Neural cell (in vitro differentiated cells): ENCODE measurements at regions not wholly inside any gene's neighbourhood (a gene's known extent, or its start where the extent isn't known, plus 50 kb on each side); places are given as distances from the start of the nearest gene placed in this dataset.

ENCODE experiments used
- H2AFZ ChIP-seq: fragments of 200-600, 300-800 bp; sonication (generic), shearing (Covaris generic); 2 replicates; pipeline ENCODE4 v1.6.0; 2014; ENCODE audit warnings: low read depth, mild to moderate bottlenecking, antibody characterized with exemption, low read length, moderate library complexity
- H3F3A ChIP-seq: fragments of 200-600 bp; shearing (Covaris generic); 2 replicates; pipeline ENCODE4 v1.6.1; 2016; ENCODE audit warnings: mild to moderate bottlenecking, moderate library complexity, mixed read lengths, antibody characterized with exemption, low read length; ENCODE audit not compliant: insufficient read depth, poor library complexity, severe bottlenecking
- H3K27ac ChIP-seq: fragments of 200-600, 300-800 bp; sonication (generic), shearing (Covaris generic); 2 replicates; pipeline ENCODE4 v1.5.1; 2014; ENCODE audit warnings: mild to moderate bottlenecking, low read length, moderate library complexity
- H3K27me3 ChIP-seq: fragments of 300-800, 200-600 bp; sonication (generic), shearing (Covaris generic); 2 replicates; pipeline ENCODE4 v1.6.0; 2014; ENCODE audit warnings: mild to moderate bottlenecking, low read depth, low read length, moderate library complexity; ENCODE audit not compliant: insufficient read depth
- H3K36me3 ChIP-seq: fragments of 300-800, 200-600 bp; sonication (generic), shearing (Covaris generic); 2 replicates; pipeline ENCODE4 v1.5.1; 2014; ENCODE audit warnings: mild to moderate bottlenecking, antibody characterized with exemption, low read length, moderate library complexity; ENCODE audit not compliant: insufficient read depth
- H3K4me2 ChIP-seq: fragments of 300-800, 200-600 bp; sonication (generic), shearing (Covaris generic); 2 replicates; pipeline ENCODE4 v1.6.0; 2014; ENCODE audit warnings: mild to moderate bottlenecking, low read length
- H3K4me3 ChIP-seq: fragments of 300-800, 200-600 bp; sonication (generic), shearing (Covaris generic); 2 replicates; pipeline ENCODE4 v1.5.1; 2014; ENCODE audit warnings: mild to moderate bottlenecking, low read length, moderate library complexity
- H3K79me2 ChIP-seq: fragments of 200-600 bp; shearing (Covaris generic); replicated peaks from 2 replicates; pipeline ENCODE4 v1.6.0; 2014; ENCODE audit warnings: mild to moderate bottlenecking, low read length, moderate library complexity; ENCODE audit not compliant: insufficient read depth
- H3K9ac ChIP-seq: fragments of 300-800, 200-600 bp; sonication (generic), shearing (Covaris generic); 2 replicates; pipeline ENCODE4 v1.6.1; 2016; ENCODE audit warnings: mild to moderate bottlenecking, low read length, mixed read lengths
- H3K9me2 ChIP-seq: fragments of 200-600 bp; shearing (Covaris generic); 2 replicates; pipeline ENCODE4 v1.6.1; 2016; ENCODE audit warnings: mild to moderate bottlenecking, low read length, mixed read lengths; ENCODE audit not compliant: insufficient read depth
- H3K9me3 ChIP-seq: fragments of 200-600, 300-800 bp; sonication (generic), shearing (Covaris generic); 2 replicates; pipeline ENCODE4 v1.6.1; 2016; ENCODE audit warnings: mild to moderate bottlenecking, mixed run types, low read length, moderate library complexity, mixed read lengths
- H4K20me1 ChIP-seq: fragments of 200-600 bp; shearing (Covaris generic); 2 replicates; pipeline ENCODE4 v1.6.1; 2016; ENCODE audit warnings: mild to moderate bottlenecking, mixed run types; ENCODE audit not compliant: insufficient read depth
- CTCF ChIP-seq: fragments of 450-650 bp; IDR thresholded peaks from 2 replicates; pipeline ENCODE4 v1.5.1; 2014; ENCODE audit warnings: antibody characterized with exemption, mild to moderate bottlenecking, moderate library complexity; ENCODE audit not compliant: poor library complexity, severe bottlenecking
- EP300 ChIP-seq: fragments of 450-650 bp; conservative IDR thresholded peaks from 2 replicates; pipeline ENCODE4 v1.6.1; 2014; ENCODE audit warnings: antibody characterized with exemption, mild to moderate bottlenecking, moderate library complexity; ENCODE audit not compliant: poor library complexity, severe bottlenecking
- EZH2 ChIP-seq: fragments of 200-600, 300-800 bp; shearing (Covaris generic), sonication (generic); IDR thresholded peaks from 2 replicates; pipeline ENCODE4 v1.6.1; 2014; ENCODE audit warnings: antibody characterized with exemption, low read length, borderline replicate concordance, mild to moderate bottlenecking; ENCODE audit not compliant: insufficient read depth, poor library complexity, severe bottlenecking
- MXI1 ChIP-seq: fragments of 450-650 bp; conservative IDR thresholded peaks from 2 replicates; pipeline ENCODE4 v1.6.1; 2014; ENCODE audit warnings: antibody characterized with exemption, mild to moderate bottlenecking; ENCODE audit not compliant: poor library complexity, severe bottlenecking
- POLR2AphosphoS5 ChIP-seq: IDR thresholded peaks from 2 replicates; pipeline ENCODE4 v1.6.1; 2012
- RAD21 ChIP-seq: fragments of 450-650 bp; conservative IDR thresholded peaks from 2 replicates; pipeline ENCODE4 v1.6.1; 2014; ENCODE audit warnings: antibody characterized with exemption, mild to moderate bottlenecking, moderate library complexity
- SMC3 ChIP-seq: fragments of 450-650 bp; conservative IDR thresholded peaks from 2 replicates; pipeline ENCODE4 v1.6.1; 2014; ENCODE audit warnings: antibody characterized with exemption, mild to moderate bottlenecking, moderate library complexity; ENCODE audit not compliant: poor library complexity
- TAF1 ChIP-seq: IDR thresholded peaks from 2 replicates; pipeline ENCODE4 v1.6.1; 2012; ENCODE audit warnings: low read depth
- TF ChIP-seq, protein P1 (sequence below): IDR thresholded peaks from 2 replicates; pipeline ENCODE4 v1.6.1; 2012; ENCODE audit warnings: borderline replicate concordance

- no peaks in the 10 kb centered on the region for H4K20me1 ChIP-seq
- H3K9ac ChIP-seq, result no peak overlapping the region
- H3K27me3 ChIP-seq, result no peaks in the 10 kb centered on the region
- H3K9me2 ChIP-seq, result no peaks in the 10 kb centered on the region
- H3K4me2 ChIP-seq, result no peak overlapping the region
- no peaks in the 10 kb centered on the region for H3K79me2 ChIP-seq
- no peak overlapping the region for H3K4me3 ChIP-seq
- H3K36me3 ChIP-seq, result no peaks in the 10 kb centered on the region
- TF ChIP-seq SMC3 (no peak), EP300 (no peak), CTCF (no peak), TAF1 (no peak), POLR2AphosphoS5 (no peak), MXI1 (no peak), RAD21 (no peak), EZH2 (no peak)
- TF ChIP-seq, protein P1, sequence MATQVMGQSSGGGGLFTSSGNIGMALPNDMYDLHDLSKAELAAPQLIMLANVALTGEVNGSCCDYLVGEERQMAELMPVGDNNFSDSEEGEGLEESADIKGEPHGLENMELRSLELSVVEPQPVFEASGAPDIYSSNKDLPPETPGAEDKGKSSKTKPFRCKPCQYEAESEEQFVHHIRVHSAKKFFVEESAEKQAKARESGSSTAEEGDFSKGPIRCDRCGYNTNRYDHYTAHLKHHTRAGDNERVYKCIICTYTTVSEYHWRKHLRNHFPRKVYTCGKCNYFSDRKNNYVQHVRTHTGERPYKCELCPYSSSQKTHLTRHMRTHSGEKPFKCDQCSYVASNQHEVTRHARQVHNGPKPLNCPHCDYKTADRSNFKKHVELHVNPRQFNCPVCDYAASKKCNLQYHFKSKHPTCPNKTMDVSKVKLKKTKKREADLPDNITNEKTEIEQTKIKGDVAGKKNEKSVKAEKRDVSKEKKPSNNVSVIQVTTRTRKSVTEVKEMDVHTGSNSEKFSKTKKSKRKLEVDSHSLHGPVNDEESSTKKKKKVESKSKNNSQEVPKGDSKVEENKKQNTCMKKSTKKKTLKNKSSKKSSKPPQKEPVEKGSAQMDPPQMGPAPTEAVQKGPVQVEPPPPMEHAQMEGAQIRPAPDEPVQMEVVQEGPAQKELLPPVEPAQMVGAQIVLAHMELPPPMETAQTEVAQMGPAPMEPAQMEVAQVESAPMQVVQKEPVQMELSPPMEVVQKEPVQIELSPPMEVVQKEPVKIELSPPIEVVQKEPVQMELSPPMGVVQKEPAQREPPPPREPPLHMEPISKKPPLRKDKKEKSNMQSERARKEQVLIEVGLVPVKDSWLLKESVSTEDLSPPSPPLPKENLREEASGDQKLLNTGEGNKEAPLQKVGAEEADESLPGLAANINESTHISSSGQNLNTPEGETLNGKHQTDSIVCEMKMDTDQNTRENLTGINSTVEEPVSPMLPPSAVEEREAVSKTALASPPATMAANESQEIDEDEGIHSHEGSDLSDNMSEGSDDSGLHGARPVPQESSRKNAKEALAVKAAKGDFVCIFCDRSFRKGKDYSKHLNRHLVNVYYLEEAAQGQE, result no peak
- H3K27ac ChIP-seq, result no peak overlapping the region
- H2AFZ ChIP-seq, result no peak overlapping the region
- no peaks in the 10 kb centered on the region for H3K9me3 ChIP-seq
- no peaks in the 10 kb centered on the region for H3F3A ChIP-seq
These were observed 127.6 kb upstream of the RET start for GRCh38 chr10:42949287-42949686.

GRCh38 chr10:42950606-42951485, 126.0 kb upstream of the RET start:
- Histone ChIP-seq H3K4me3 (no peak overlapping the region), H2AFZ (no peak overlapping the region)

More at GRCh38 chr10:42950606-42951485, 126.0 kb upstream of the RET start:
- TF ChIP-seq RAD21 (no peak), CTCF (no peak), POLR2AphosphoS5 (no peak), EZH2 (no peak), EP300 (no peak), TAF1 (no peak), MXI1 (no peak), SMC3 (no peak)
- TF ChIP-seq, protein P1, result no peak
- no peak overlapping the region for H3K27ac ChIP-seq
- no peaks in the 10 kb centered on the region for H3F3A ChIP-seq
- no peaks in the 10 kb centered on the region for H3K36me3 ChIP-seq
- H3K79me2 ChIP-seq, result no peaks in the 10 kb centered on the region
- H3K9ac ChIP-seq, result no peak overlapping the region
- H3K9me2 ChIP-seq, result no peaks in the 10 kb centered on the region
- H4K20me1 ChIP-seq, result no peaks in the 10 kb centered on the region
- no peak overlapping the region for H3K4me2 ChIP-seq
- H3K9me3 ChIP-seq, result no peaks in the 10 kb centered on the region
- no peaks in the 10 kb centered on the region for H3K27me3 ChIP-seq
